H1 (cell line): ENCODE measurements at regions not wholly inside any gene's neighbourhood (a gene's known extent, or its start where the extent isn't known, plus 50 kb on each side); places are given as distances from the start of the nearest gene placed in this dataset.

Experiments used
- CHD2 ChIP-seq: IDR thresholded peaks from 2 replicates; pipeline ENCODE4 v1.6.1; 2012; ENCODE audit warnings: low read length, improper control_type of control experiment
- PHF8 ChIP-seq: fragments of 200-600 bp; sonication (generic); conservative IDR thresholded peaks from 2 replicates; pipeline ENCODE4 v1.7.1; 2012; ENCODE audit warnings: low read depth, mild to moderate bottlenecking, inconsistent platforms, low read length, moderate library complexity

- TF ChIP-seq CHD2 (no peak), PHF8 (no peak)
- TF ChIP-seq, all 59 proteins: peak for 0
Observed at GRCh38 chr3:161599697-161600096, 103.1 kb downstream of the OTOL1 start (continued).
